Medulla oblongata (tissue), 1 donor: ENCODE measurements at regions not wholly inside any gene's neighbourhood (a gene's known extent, or its start where the extent isn't known, plus 50 kb on each side); places are given as distances from the start of the nearest gene placed in this dataset.
"Not testable (repeated sequence)": the region's sequence is repeated elsewhere in the genome, so short reads cannot be mapped to it uniquely, and the experiment has no call there.

Source experiments
- DNase-seq: peaks from one replicate; pipeline ENCODE4 v3.0.0-alpha.2; 2015; ENCODE audit errors: extremely low spot score

DNA sequence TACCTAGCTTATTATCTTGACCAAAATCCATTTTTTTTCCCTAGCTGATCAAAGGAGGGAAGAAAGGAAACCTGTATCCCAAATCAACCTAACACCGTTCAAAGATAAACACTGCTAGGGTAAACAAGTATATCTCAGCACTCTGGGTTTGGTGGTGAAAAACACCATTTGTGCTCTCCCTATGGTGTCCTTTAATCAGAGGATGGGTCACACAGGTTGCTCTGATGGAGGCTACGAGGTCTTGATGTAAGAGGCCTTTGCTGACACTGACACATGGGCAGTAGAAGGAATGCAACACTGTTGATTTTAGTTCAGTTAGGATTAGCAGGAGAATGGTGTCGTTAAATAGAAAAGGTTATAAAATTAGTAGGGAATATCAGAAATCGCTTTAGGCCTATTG, 179.3 kb downstream of the HDGFL1 start:
- DNase-seq: no peak

DNA sequence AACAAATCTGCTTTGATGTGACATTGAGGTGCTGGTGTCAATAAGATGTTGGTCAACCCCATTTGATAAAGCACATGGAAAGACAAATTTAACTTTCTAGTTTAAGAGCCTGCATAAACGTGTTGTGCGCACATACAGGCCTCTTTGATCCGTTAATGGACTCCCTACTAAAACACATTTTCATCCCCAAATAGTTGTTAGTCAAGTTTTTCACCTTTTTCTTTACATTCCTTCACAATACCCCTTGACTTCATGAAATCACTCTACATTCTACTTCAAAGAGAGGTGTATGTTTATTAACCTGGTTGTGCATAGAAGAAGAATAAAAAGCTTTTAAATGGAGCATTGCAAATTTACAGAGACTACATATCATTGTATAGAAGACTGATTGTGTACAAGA, 180.3 kb downstream of the HDGFL1 start:
- no peak for DNase-seq

DNA sequence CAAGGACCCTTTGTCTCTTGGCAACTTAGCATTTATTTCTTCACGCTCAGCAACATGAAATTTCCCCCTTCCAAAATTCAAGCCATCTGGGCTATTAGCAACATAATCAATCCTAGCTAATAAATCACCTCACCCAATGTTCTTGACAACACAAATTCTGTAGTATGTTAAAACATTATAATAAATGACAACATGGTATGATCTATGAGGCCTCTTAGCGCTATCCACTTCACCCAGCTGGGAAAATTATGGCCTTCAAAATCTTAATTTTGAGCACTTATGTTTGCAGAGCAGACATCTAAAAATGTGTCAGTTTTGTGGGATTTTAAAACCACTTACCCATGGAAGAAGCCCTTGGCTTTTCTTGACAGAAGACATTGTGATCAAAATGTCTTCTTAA, 181.9 kb downstream of the HDGFL1 start:
- DNase-seq: no peak

DNA sequence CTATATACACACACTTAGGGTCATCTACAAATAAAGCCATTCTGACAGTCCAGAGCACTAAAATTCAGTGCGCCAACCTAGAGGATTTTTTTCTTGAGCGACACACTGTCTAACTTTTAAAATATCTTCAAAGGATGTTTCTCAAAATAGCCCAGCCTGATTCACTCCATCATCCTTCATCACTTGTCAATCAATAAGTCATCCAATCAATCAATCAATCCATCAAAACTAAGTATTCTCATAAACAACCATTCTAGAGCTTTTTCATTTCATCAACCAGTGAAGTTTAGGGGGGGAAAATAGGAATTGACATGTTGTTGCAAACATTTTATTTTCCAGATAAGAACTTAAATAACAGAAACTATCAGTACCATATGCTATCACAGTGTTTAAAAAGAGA, 183.2 kb downstream of the HDGFL1 start:
- DNase-seq: no peak

DNA sequence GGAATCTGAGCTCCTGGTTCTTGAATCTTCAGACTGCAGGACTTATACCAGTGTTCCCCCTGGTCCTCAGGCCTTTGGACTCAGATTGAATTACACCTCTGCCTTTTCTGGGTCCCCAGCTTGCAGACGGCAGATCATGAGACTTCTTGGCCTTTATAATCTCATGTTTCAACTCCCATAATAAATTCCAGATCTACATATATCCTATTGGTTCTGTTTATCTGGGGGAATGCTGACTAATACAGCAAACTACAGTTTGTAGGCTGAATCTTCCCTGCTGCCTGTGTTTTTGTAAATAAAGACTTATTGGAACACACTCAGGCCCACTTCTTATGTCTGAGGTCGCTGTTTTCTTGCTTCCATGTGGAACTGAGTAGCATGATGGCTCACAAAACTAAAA, 184.7 kb downstream of the HDGFL1 start:
- DNase-seq: no peak

DNA sequence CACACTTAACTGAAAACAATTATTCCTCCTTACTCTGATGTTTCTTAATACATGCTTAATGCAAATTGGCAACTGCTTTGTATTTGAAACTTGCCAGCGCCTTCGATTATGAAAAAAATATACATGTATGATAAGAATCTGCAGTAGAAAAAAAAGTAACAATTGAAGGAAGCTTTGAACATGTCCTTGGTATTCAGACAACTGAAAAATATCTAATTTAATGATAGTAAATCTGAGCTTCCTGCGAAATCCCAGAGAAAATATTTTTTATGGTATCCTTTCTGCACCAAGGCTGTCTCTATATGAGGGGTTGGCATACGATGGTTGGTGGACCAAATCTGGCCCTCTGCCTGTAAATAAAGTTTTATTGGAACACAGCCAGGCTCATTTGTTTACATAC, 186.2 kb downstream of the HDGFL1 start:
- no peak for DNase-seq

DNA sequence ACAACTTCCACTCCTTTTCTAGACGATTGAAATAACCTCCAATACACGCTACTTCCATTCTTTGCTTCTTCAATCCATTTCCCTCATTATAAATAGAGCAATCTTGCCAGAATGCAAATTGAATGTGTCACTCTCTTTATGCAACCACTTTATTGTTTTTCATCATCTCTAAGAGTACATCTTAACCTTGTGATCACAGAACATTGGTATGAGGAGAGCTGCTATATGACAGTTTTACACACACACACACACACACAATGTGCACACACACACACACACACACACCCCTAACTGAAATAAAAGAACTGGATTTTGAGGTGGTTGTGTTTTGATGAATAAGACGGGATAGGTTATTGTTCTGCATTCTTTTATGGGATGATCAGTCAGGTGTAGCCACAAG, 187.0 kb downstream of the HDGFL1 start:
- DNase-seq: no peak

DNA sequence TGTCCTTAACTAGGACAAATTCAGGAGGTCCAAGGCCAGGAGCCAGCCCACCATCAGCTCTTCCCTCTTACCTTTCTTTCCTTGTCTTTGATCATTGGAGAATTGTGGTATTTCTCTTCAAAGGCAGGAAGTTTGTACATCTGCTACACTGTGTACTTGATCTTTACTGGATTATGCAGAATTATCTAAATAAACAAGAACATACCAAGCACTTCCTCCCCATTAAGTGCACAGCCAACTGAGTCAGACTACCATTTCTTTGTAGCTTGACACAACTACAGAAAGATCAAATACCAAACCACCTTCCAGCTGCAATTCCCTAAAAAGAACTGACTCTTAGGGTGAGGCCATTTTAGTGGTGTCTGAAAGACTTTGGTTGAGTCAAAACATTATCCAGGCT, 195.1 kb downstream of the HDGFL1 start:
- DNase-seq: no peak

DNA sequence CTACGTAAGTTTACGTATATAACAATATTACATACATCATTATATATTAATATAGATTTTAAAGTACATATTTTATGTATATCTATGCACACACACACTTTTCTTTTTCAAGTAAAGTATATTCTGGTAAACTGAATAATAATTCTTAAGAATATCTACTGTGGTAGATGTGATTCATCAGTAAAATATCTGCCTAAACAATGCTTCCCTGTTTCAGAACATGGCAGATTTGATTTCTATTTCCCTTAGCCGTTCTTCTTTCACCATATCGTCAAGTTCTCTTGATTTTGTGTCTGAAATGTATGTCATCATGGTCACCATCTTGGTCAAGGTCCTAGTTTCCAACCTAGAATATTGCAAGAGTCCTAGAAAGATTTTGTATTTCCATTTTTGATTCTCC, 195.6 kb downstream of the HDGFL1 start:
- DNase-seq: no peak

DNA sequence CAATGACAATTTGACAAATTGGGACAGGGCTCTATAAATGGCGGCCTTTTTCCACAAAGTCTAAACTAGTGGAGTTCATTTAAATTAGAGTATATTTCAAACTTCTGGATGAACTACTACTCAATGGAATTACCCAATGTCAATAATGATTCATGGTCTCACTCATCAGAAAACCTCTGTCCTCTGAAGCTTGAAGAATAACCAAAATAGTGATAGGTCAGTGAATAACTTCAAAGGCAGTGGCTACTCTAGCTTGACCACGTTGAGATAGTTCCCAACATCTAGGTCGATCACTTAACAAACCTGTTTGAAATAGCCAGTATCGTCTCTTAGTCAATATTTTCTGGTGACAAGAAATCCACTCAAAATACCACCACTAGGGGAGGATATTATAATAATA, 197.6 kb downstream of the HDGFL1 start:
- no peak for DNase-seq

DNA sequence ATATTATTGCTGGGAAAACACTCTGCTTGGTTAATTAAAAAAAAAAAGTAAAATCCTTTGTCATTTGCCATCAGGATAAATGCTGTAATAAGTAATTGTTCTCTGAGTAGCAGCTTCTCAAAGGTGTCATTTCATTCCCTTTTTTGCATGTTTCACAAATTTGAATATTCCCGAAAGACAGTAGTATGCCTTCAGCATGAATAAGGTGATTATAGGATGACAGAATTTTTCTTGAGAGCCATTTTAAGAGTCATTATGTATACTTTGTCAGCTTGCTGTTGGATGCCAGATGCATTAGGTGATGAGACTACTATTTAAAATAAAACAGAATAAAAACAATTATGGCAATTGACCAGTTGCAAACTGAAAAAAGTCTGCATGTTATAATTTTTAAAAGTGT, 200.7 kb downstream of the HDGFL1 start:
- DNase-seq: no peak

DNA sequence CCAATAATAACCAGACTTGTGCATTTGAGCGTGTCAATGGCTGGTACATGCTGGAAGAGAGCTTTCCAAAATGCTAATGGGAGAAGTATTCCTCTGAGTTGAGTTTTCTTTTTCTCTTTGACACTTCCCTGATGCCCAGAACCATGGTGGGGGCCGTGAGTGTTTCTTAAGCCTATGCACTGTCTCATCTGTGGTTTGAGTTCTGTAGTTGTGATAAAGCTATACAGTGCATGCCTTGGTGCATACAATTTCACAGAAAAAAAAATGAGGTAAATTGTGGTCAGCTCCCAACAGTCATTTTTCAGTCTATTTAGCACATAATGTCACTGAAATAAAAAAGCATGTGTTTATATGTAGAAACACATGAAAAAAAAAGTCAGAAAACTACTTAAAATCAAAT, 204.8 kb downstream of the HDGFL1 start:
- DNase-seq: no peak

DNA sequence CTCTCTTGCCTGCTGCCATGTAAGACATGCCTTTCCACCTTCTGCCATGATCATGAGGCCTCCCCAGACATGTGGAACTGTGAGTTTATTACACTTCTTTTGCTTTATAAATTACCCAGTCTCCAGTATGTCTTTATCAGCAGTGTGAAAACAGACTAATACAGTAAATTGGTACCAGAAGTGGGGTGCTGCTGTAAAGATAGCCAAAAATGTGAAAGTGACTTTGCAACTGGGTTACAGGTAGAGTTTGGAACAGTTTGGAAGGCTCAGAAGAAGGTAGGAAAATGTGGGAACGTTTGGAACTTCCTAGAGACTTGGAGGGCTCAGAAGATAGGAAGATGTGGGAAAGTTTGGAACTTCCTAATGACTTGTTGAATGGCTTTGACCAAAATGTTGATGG, 209.1 kb downstream of the HDGFL1 start:
- DNase-seq: not testable (repeated sequence)

DNA sequence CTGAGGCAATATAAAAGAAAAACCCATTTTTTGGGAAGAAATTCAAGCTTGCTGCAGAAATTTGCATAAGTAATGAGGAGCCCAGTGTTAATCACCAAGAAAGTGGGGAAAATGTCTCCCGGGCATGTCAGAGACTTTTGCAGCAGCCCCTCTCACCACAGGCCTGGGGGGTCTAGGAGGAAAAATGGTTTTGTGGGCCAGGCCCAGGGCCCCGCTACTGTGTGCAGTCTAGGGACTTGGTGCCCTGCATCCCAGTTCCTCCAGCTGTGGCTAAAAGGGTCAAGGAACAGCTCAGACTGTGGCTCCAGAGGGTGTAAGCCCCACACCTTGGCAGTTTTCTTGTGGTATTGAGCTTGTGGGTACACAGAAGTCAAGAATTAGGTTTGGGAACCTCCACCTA, 209.7 kb downstream of the HDGFL1 start:
- DNase-seq: no peak

DNA sequence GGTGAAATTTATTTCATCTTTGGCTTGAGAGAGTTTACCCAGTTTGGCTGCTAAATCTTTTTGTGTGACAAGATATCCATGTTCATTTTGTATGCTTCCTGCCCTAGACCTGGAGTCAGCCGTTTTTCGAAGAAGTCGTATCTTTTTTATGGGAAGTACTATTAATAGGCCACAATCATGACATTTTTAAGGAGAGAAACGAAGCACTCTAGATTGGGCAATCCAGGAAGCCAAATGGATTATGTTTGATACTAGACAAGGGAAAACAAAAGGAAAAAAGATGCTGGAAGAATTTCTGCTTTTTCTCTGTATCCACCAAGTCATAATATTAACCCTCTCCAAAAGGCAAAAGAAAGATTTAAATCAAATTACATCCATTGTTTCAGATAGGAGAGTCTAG, 214.6 kb downstream of the HDGFL1 start:
- DNase-seq: no peak

DNA sequence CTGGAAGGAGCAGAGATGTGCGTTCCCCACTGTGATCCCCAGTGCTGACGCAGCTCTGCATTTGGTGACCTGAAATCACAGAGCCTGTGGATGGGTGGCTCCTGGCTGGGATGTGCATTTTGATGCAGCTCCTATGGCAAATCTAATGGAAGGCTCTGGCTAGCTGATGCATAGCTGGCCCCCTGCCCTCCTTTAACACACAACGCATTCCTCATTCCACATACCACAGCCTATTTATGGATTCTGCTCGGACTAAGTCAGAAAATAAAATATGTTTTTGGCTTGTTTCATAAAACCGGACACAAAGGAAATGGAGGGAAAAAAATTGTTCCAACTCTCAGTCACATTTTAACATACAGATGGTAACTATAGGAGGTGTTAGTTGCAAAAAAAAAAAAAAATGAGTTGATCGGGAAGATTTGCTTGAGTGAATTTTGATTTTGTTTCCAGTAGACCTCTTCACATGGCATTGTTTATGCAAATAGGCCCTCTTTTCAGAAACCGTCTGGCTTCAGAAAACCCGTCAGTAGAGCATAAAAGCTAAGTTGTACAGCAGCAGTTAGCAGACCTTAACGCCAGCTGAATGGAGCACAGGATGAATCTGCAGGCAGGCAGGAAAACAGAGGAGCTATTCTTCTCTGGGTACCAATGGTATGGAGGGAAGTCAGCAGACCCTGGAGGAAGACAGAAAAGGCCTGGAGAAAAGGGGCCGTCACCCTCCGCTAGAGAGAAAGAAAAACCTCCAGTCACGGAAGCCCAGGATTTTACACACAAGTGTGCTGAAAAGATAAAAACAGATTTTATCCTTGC, 215.4 kb downstream of the HDGFL1 start:
- DNase-seq: peak; percentile 84

DNA sequence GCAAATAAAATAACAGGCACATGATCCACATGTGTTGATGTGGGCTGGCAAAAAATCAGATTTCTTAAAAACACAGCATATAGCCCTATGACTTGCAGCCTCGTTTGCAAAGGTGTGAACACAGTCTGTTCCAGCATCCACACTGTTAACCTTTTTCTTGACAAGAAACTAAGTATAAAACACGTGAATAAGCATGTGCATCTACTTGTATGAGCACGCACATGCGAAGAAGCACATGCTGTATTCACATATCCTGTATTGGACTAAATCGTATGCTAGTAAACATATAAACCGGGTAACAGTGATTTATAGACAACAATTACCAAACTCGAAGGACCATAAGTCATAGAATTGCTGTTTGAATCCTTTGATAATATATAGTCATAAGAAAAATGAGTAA, 218.7 kb downstream of the HDGFL1 start:
- DNase-seq: no peak

DNA sequence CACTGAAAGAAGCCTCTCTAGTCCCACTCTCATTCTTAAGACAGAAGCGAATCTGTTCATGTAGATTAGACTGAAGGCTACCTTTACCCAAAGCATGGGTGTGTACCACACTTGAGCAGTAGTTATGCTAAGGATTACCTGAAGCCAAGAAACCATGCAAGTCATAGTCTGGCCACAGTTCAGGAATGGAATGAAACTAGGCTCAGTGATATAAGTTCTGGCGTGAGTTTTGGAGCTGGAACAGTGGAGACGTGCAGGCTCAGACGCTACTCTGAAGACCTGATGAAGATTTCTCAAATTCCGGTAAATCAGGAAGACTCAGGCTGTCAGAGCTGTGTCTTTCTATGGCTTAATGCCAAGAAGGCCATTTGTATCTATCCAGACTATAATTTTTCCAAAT, 219.9 kb downstream of the HDGFL1 start:
- no peak for DNase-seq

DNA sequence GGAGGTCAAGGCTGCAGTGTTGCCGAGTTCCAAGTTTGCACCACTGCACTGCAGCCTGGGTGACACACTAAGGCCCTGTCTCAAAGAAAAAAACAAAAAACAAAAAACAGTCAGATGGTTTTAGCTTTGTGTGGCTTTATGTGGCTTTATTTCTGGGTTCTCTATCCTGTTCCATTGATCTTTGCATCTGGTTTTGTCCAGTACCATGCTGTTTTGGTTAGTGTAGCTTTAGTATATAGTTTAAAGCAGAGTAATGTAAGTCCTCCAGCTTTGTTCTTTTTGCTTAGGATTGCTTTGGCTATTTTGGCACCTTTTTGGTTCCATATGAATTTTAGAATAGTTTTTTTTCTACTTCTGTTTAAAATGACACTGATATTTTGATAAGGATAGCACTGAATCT, 225.5 kb downstream of the HDGFL1 start:
- DNase-seq: no peak

DNA sequence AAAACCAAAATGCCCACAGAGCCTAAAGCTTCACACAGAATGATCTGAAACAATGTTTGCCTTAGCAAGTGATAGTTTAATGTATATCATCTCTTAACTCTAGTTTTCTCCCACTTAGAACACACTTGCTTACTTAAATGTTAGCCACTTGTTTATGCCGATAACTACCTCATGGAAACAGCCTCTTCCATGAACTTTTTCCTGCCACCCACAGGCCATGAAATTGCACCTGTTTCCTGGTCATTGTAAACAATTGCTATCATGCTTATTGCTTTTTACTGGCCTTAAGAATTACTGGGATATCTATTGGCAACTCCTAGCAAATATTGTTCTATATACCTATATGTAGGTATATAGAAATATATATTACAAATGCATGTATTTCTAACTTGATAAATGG, 231.1 kb downstream of the HDGFL1 start:
- DNase-seq: no peak

DNA sequence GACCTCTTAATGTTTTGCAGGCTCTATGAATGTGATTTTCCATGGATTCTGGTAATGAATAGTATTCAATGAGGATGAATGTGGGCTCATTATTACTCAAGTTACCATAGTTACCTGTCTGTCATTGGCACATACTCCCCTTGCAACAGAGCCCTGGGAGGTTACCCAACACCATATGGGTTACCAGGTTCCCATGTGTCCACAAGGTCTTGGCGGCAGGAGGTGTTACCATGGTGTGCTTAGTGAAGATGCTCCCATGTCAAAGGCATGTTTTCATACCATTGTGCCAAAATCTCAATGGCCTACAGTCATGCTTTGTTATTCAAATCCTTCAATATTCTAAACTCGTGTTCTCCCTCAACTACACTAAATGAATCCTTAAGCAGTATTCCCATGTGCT, 232.5 kb downstream of the HDGFL1 start:
- no peak for DNase-seq

DNA sequence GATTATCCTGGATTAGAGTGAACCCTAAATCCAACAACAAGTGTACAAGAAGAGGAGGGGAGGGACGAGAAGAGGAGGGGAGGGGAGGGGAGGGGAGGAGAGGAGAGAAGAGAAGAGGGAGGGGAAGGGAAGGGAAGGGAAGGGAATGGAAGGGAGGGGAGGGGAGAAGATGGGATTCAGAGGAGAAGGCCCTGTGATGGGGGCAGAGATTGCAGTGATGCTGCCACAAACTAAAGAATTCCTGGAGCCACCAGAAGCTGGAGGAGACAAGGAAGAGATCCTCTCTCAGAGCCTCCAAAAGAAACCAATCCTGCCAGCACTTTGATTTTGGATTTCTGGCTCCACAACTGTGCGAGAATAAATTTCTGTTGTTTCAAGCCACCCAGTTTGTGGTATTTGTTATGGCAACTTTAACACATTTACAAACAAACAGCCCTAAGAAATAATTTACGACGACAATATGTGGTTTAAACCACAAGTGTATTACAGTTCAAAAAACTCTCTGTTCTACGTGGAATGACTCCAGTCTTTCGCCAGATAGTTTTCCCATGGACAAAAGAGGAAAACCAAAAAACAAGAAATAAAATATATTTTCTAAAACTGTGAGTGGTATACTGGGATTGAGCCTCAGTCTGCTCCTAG, 235.4 kb downstream of the HDGFL1 start:
- no peak for DNase-seq

DNA sequence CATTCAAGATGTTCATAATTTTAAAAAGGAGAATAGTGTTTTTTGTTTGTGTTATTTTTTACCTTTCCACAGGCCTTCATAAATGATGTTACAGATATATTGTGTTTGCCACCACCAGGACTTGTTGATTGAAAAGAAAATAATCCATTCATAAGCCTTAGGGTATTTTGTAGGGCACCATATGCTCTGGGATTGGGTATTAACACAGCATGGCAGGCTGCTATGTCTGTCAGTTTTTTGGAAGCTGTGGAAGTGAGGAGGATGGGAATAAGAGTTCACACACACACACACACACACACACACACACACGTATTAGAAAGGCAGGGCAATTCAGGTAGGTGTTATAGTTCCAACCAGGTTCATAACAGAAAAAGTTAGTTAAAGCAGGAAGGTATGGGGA, 237.9 kb downstream of the HDGFL1 start:
- DNase-seq: no peak

DNA sequence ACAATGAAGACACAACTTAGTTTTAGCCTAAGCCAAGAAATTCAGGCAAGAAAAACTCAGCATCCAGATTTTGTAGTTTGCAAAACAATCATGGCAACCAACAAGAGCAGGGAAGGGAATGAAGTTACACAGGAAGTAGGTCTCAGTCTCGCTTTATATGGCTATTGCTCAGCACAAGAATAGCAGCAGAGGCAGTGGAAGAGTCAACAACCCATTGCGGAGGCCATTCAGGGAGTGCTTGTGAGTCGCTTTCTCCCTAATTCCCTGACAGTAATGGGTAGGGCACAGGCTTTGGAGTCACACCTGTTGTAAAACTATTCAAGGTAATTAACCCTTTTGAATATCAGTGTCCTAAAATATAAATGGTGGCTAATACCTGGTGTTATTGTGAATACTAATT, 238.5 kb downstream of the HDGFL1 start:
- DNase-seq: no peak
